ENCODE measurements at regions not wholly inside any gene's neighbourhood (a gene's known extent, or its start where the extent isn't known, plus 50 kb on each side); places are given as distances from the start of the nearest gene placed in this dataset.

- H3K36me3 Mint-ChIP-seq (ENCODE audit: unreplicated experiment) = no peaks in the 10 kb centered on the region
- no peak overlapping the region for H3K27ac Mint-ChIP-seq (ENCODE audit: unreplicated experiment)
- H3K9me3 Mint-ChIP-seq (ENCODE audit: unreplicated experiment) = no peaks in the 10 kb centered on the region
Observed at GRCh38 chr1:200263203-200263602, 146.6 kb downstream of the ZNF281 start.

GRCh38 chr1:200262326-200262965, 147.4 kb downstream of the ZNF281 start:
- Mint-ChIP-seq H3K4me3 (ENCODE audit: unreplicated experiment) (no peak overlapping the region), H3K27ac (ENCODE audit: unreplicated experiment) (no peak overlapping the region), H3K36me3 (ENCODE audit: unreplicated experiment) (no peaks in the 10 kb centered on the region), H3K27me3 (ENCODE audit: unreplicated experiment) (peaks cover 3% of the 10 kb centered on the region), H3K9me3 (ENCODE audit: unreplicated experiment) (no peaks in the 10 kb centered on the region), H3K4me1 (ENCODE audit: low read depth, unreplicated experiment) (no peaks in the 10 kb centered on the region)
- no peak for TF ChIP-seq CTCF (IDR thresholded peaks at IDR 0.05; ENCODE audit: partially characterized antibody, unreplicated experiment)
- DNase-seq = no peak

More at GRCh38 chr1:200263203-200263602, 146.6 kb downstream of the ZNF281 start:
- H3K4me1 Mint-ChIP-seq (ENCODE audit: low read depth, unreplicated experiment) = no peaks in the 10 kb centered on the region
- H3K27me3 Mint-ChIP-seq (ENCODE audit: unreplicated experiment) = peaks cover 3% of the 10 kb centered on the region
- no peak overlapping the region for H3K4me3 Mint-ChIP-seq (ENCODE audit: unreplicated experiment)
- no peak for DNase-seq
- no peak for TF ChIP-seq CTCF (IDR thresholded peaks at IDR 0.05; ENCODE audit: partially characterized antibody, unreplicated experiment)

- no peaks in the 10 kb centered on the region for H3K4me1 Mint-ChIP-seq (ENCODE audit: low read depth, unreplicated experiment)
- H3K27me3 Mint-ChIP-seq (ENCODE audit: unreplicated experiment) = peaks cover 3% of the 10 kb centered on the region
- TF ChIP-seq CTCF (IDR thresholded peaks at IDR 0.05; ENCODE audit: partially characterized antibody, unreplicated experiment) = no peak
- no peak overlapping the region for H3K27ac Mint-ChIP-seq (ENCODE audit: unreplicated experiment)
- H3K4me3 Mint-ChIP-seq (ENCODE audit: unreplicated experiment) = no peak overlapping the region
- H3K9me3 Mint-ChIP-seq (ENCODE audit: unreplicated experiment) = no peaks in the 10 kb centered on the region
- H3K36me3 Mint-ChIP-seq (ENCODE audit: unreplicated experiment) = no peaks in the 10 kb centered on the region
- DNase-seq = no peak
Observed at GRCh38 chr1:200260597-200261335, 149.1 kb downstream of the ZNF281 start.

- Mint-ChIP-seq H3K36me3 (ENCODE audit: unreplicated experiment) (no peaks in the 10 kb centered on the region), H3K27me3 (ENCODE audit: unreplicated experiment) (peaks cover 3% of the 10 kb centered on the region), H3K4me1 (ENCODE audit: low read depth, unreplicated experiment) (no peaks in the 10 kb centered on the region), H3K27ac (ENCODE audit: unreplicated experiment) (no peak overlapping the region), H3K4me3 (ENCODE audit: unreplicated experiment) (no peak overlapping the region), H3K9me3 (ENCODE audit: unreplicated experiment) (no peaks in the 10 kb centered on the region)
- TF ChIP-seq CTCF (IDR thresholded peaks at IDR 0.05; ENCODE audit: partially characterized antibody, unreplicated experiment) = peak; percentile 73
- DNase-seq = no peak
Observed at GRCh38 chr1:200258447-200259375, 151.1 kb downstream of the ZNF281 start.
